ENCODE measurements at regions not wholly inside any gene's neighbourhood (a gene's known extent, or its start where the extent isn't known, plus 50 kb on each side); places are given as distances from the start of the nearest gene placed in this dataset.

- TF ChIP-seq POLR2AphosphoS5 (IDR thresholded peaks at IDR 0.05; ENCODE audit: low read depth) = no peak
- TF ChIP-seq CTCF (conservative IDR thresholded peaks at IDR 0.05; ENCODE audit: low read depth in 2 of 2) = no peak
Measured at GRCh38 chr11:123325533-123325932, 104.5 kb upstream of the GRAMD1B start.
